Ishikawa (cell line): ENCODE measurements at regions not wholly inside any gene's neighbourhood (a gene's known extent, or its start where the extent isn't known, plus 50 kb on each side); places are given as distances from the start of the nearest gene placed in this dataset.

ENCODE experiments used
- CEBPB ChIP-seq: IDR thresholded peaks from 2 replicates; pipeline ENCODE4 v1.6.1; 2012
- CREB1 ChIP-seq: IDR thresholded peaks from 2 replicates; pipeline ENCODE4 v1.6.1; 2012; ENCODE audit warnings: low read depth
- EGR1 ChIP-seq: IDR thresholded peaks from 2 replicates; pipeline ENCODE4 v1.6.1; 2012
- EP300 ChIP-seq: IDR thresholded peaks from 2 replicates; pipeline ENCODE4 v1.6.1; 2012; ENCODE audit warnings: borderline replicate concordance
- FOXM1 ChIP-seq: IDR thresholded peaks from 2 replicates; pipeline ENCODE4 v1.6.1; 2012; ENCODE audit warnings: low read depth, borderline replicate concordance
- MAX ChIP-seq: IDR thresholded peaks from 2 replicates; pipeline ENCODE4 v1.6.1; 2012
- NFIC ChIP-seq: IDR thresholded peaks from 2 replicates; pipeline ENCODE4 v1.6.1; 2012
- RAD21 ChIP-seq: IDR thresholded peaks from 2 replicates; pipeline ENCODE4 v1.6.1; 2012; ENCODE audit warnings: low read depth
- TAF1 ChIP-seq: IDR thresholded peaks from 2 replicates; pipeline ENCODE4 v1.6.1; 2012; ENCODE audit warnings: low read depth, mild to moderate bottlenecking
- TCF12 ChIP-seq: IDR thresholded peaks from 2 replicates; pipeline ENCODE4 v1.6.1; 2012; ENCODE audit warnings: low read depth
- TEAD4 ChIP-seq: IDR thresholded peaks from 2 replicates; pipeline ENCODE4 v1.6.1; 2012
- YY1 ChIP-seq: IDR thresholded peaks from 2 replicates; pipeline ENCODE4 v1.6.1; 2012; ENCODE audit warnings: low read depth
- ZBTB7A ChIP-seq: IDR thresholded peaks from 2 replicates; pipeline ENCODE4 v1.6.1; 2012; ENCODE audit warnings: low read depth
- TF ChIP-seq, protein P1 (sequence below): IDR thresholded peaks from 2 replicates; pipeline ENCODE4 v1.6.1; 2012; ENCODE audit warnings: low read depth, mild to moderate bottlenecking
- TF ChIP-seq, protein P2 (sequence below): IDR thresholded peaks from 2 replicates; pipeline ENCODE4 v1.6.1; 2012

- TF ChIP-seq TEAD4 (no peak), TAF1 (no peak), CEBPB (no peak), RAD21 (no peak), ZBTB7A (no peak), CREB1 (no peak), FOXM1 (no peak), NFIC (no peak), EP300 (no peak)
- TF ChIP-seq, protein P1, sequence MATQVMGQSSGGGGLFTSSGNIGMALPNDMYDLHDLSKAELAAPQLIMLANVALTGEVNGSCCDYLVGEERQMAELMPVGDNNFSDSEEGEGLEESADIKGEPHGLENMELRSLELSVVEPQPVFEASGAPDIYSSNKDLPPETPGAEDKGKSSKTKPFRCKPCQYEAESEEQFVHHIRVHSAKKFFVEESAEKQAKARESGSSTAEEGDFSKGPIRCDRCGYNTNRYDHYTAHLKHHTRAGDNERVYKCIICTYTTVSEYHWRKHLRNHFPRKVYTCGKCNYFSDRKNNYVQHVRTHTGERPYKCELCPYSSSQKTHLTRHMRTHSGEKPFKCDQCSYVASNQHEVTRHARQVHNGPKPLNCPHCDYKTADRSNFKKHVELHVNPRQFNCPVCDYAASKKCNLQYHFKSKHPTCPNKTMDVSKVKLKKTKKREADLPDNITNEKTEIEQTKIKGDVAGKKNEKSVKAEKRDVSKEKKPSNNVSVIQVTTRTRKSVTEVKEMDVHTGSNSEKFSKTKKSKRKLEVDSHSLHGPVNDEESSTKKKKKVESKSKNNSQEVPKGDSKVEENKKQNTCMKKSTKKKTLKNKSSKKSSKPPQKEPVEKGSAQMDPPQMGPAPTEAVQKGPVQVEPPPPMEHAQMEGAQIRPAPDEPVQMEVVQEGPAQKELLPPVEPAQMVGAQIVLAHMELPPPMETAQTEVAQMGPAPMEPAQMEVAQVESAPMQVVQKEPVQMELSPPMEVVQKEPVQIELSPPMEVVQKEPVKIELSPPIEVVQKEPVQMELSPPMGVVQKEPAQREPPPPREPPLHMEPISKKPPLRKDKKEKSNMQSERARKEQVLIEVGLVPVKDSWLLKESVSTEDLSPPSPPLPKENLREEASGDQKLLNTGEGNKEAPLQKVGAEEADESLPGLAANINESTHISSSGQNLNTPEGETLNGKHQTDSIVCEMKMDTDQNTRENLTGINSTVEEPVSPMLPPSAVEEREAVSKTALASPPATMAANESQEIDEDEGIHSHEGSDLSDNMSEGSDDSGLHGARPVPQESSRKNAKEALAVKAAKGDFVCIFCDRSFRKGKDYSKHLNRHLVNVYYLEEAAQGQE, result no peak
- TF ChIP-seq, protein P2, sequence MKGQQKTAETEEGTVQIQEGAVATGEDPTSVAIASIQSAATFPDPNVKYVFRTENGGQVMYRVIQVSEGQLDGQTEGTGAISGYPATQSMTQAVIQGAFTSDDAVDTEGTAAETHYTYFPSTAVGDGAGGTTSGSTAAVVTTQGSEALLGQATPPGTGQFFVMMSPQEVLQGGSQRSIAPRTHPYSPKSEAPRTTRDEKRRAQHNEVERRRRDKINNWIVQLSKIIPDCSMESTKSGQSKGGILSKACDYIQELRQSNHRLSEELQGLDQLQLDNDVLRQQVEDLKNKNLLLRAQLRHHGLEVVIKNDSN, result no peak
Observed at GRCh38 chr3:107963581-107963980, 127.2 kb downstream of the CD47 start.

- TF ChIP-seq TAF1 (no peak), MAX (no peak), EP300 (no peak), EGR1 (no peak)
Observed at GRCh38 chr3:107962946-107963345, 127.9 kb downstream of the CD47 start.

DNA sequence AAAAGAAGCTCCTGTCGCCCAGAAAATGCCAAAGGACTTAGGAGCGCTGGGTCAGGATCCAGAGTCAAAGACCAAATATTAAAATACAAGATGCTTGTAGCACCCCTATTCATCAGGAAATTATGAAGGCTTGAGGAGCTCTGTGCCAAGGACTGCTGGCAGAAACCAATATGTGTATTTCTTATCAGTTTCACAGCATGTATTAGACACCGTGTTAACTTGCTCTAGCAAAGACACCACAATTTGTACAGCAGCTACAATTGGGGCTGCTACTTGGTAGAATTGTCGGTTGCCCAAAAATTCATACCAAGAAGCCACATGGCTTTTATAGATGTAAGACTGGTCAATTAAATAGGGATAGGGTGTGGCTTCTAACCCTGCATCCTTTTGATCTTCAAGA lies 128.8 kb downstream of the CD47 start:
- TF ChIP-seq CEBPB (no peak), ZBTB7A (no peak)

DNA sequence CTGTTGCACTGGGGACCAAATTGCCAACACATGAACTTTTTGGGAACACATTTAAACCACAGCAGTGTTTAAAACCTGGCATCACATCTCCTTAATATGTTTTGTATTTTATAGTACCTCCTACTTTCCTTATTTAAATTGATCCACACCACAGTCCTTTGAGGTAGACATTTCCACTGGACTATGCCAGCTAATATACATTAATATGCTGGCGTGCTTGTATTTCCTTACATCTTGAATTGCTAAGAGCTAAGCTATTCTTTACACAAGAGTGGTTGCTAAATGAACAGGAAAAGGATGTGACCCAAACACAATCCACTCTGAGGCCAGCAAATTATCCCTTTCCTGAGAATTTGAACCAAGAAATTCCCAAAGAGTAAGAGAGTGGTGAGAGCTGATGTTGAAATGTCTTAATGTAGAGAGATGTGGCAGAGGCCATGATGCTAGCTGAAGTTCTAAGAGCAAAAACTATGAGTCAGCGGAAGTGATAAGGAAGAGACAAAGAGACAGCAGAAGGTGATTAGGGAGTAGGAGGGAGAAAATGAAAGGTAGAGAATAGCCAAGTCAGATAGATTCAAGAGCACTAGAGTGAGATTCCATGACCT lies 131.2 kb downstream of the CD47 start:
- no peak for TF ChIP-seq ZBTB7A
- no peak for TF ChIP-seq YY1
- TF ChIP-seq EP300, result no peak
- TF ChIP-seq CEBPB, result no peak
- no peak for TF ChIP-seq TAF1
- TF ChIP-seq, protein P1, result no peak
- TF ChIP-seq EGR1, result no peak
- TF ChIP-seq TEAD4, result no peak
- TF ChIP-seq, protein P2, result no peak
- TF ChIP-seq MAX, result no peak
- TF ChIP-seq NFIC, result no peak
- no peak for TF ChIP-seq RAD21

GRCh38 chr3:107958146-107958545 lies 132.7 kb downstream of the CD47 start:
- TF ChIP-seq CEBPB, result no peak
- TF ChIP-seq, protein P1, result no peak
- TF ChIP-seq EGR1, result no peak
- TF ChIP-seq TEAD4, result no peak
- no peak for TF ChIP-seq MAX
- TF ChIP-seq CREB1, result no peak
- TF ChIP-seq RAD21, result no peak
- no peak for TF ChIP-seq TAF1
- TF ChIP-seq NFIC, result no peak
- no peak for TF ChIP-seq EP300
- TF ChIP-seq, protein P2, result no peak
- TF ChIP-seq YY1, result no peak
- no peak for TF ChIP-seq FOXM1
- no peak for TF ChIP-seq ZBTB7A
- no peak for TF ChIP-seq TCF12
